ENCODE measurements at regions not wholly inside any gene's neighbourhood (a gene's known extent, or its start where the extent isn't known, plus 50 kb on each side); places are given as distances from the start of the nearest gene placed in this dataset.

DNA sequence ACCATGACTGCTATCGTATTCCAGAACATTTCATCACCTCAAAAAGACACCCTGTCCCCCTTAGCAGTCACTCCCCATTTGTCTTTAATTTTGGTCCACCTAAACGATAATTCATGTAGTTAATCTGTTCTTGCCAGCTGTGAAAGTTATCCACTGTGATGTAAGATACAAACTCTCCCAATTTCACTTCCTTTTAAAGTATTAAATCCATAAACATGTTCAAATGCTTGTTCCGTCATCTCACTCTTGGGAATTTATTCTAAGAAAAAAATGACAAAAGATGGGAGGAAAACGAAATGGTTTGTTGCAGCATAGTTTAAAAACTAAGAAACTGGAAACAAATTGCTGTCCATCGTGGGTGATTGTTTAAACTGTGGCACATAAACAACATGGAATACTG, 53.7 kb upstream of the IRF2 start:
- DNase-seq: no peak

DNA sequence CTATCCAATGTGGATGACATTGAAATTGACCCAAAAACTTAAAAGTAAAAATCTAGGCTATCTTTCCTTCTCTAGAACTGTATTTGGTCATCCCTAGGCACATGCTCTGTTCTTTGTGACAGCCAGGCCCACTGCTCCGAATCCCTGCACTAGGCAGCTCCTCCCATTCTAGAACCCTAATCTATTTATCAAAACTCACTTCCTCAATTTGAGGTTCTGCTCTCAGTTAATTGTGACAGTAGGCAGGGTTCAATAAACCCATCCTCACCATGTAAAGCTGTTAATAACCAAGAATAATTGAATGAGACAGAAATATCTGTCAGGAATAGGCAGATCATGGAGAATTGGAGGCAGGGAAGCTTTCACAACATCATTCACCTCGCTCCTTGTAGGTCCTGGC, 51.9 kb upstream of the IRF2 start:
- no peak for DNase-seq
